Fibroblast of lung (primary cell): ENCODE measurements at regions not wholly inside any gene's neighbourhood (a gene's known extent, or its start where the extent isn't known, plus 50 kb on each side); places are given as distances from the start of the nearest gene placed in this dataset.
A peak's percentile ranks its signal among the peaks of the same experiment; 100 is the strongest.

Experiments used
- DNase-seq, 2 donors: peaks; one replicate each; pipeline versions ENCODE4 v3.0.0 to v3.0.0-alpha.2; 2010; ENCODE audit warnings: low read depth in 2 of 2
- H2AFZ ChIP-seq: 2 replicates; pipeline ENCODE4 v1.5.1; 2012; ENCODE audit warnings: low read length, control low read depth, inconsistent platforms
- H3K27ac ChIP-seq: 2 replicates; pipeline ENCODE4 v1.5.1; 2011; ENCODE audit warnings: low read length, control low read depth; ENCODE audit not compliant: insufficient read depth
- H3K27me3 ChIP-seq: 2 replicates; pipeline ENCODE4 v1.5.1; 2011; ENCODE audit warnings: mild to moderate bottlenecking, low read length; ENCODE audit not compliant: control insufficient read depth, insufficient read depth
- H3K36me3 ChIP-seq: 2 replicates; pipeline ENCODE4 v1.5.1; 2011; ENCODE audit warnings: low read length; ENCODE audit not compliant: control insufficient read depth, insufficient read depth
- H3K4me1 ChIP-seq: 2 replicates; pipeline ENCODE4 v1.5.1; 2011; ENCODE audit warnings: low read length; ENCODE audit not compliant: control insufficient read depth, insufficient read depth; ENCODE audit errors: extremely low read depth
- H3K4me2 ChIP-seq: 2 replicates; pipeline ENCODE4 v1.5.1; 2011; ENCODE audit warnings: low read length, control low read depth; ENCODE audit not compliant: insufficient read depth; ENCODE audit errors: extremely low read depth
- H3K4me3 ChIP-seq, 4 experiments: fragments of 200-600 bp in 1 of 4; sonication (generic) in 1 of 4; replicated peaks in 1 of 4; 2 replicates each; pipeline ENCODE4 v1.5.1; 2011 to 2016; ENCODE audit warnings: low read length in 4 of 4, low read depth in 3 of 4, mild to moderate bottlenecking in 3 of 4, control low read depth in 2 of 4, inconsistent platforms in 1 of 4, mixed read lengths in 1 of 4; ENCODE audit not compliant: insufficient read depth in 1 of 4; ENCODE audit errors: control extremely low read depth in 1 of 4
- H3K79me2 ChIP-seq: 2 replicates; pipeline ENCODE4 v1.5.1; 2012; ENCODE audit warnings: mild to moderate bottlenecking, low read length, inconsistent platforms; ENCODE audit not compliant: control insufficient read depth, insufficient read depth
- H3K9ac ChIP-seq: 2 replicates; pipeline ENCODE4 v1.5.1; 2011; ENCODE audit warnings: mild to moderate bottlenecking, low read length, control low read depth; ENCODE audit not compliant: insufficient read depth
- H3K9me3 ChIP-seq: 2 replicates; pipeline ENCODE4 v1.5.1; 2012; ENCODE audit warnings: low read depth, low read length; ENCODE audit not compliant: control insufficient read depth, insufficient read depth
- H4K20me1 ChIP-seq: 2 replicates; pipeline ENCODE4 v1.5.1; 2011; ENCODE audit warnings: low read length; ENCODE audit not compliant: control insufficient read depth, insufficient read depth; ENCODE audit errors: extremely low read depth
- EZH2 ChIP-seq: IDR thresholded peaks from 2 replicates; pipeline ENCODE4 v1.5.1; 2012; ENCODE audit warnings: low read length, control low read depth, mild to moderate bottlenecking; ENCODE audit errors: missing control alignments
- TF ChIP-seq, protein P1 (sequence below), 2 donors: IDR thresholded peaks in 1 of 2; conservative IDR thresholded peaks in 1 of 2; 1 replicate in 1 of 2; 2 replicates in 1 of 2; pipeline ENCODE4 v1.5.1; 2011 to 2012; ENCODE audit warnings: low read length in 2 of 2, control low read depth in 1 of 2, inconsistent platforms in 1 of 2, low read depth in 1 of 2, mild to moderate bottlenecking in 1 of 2

DNA sequence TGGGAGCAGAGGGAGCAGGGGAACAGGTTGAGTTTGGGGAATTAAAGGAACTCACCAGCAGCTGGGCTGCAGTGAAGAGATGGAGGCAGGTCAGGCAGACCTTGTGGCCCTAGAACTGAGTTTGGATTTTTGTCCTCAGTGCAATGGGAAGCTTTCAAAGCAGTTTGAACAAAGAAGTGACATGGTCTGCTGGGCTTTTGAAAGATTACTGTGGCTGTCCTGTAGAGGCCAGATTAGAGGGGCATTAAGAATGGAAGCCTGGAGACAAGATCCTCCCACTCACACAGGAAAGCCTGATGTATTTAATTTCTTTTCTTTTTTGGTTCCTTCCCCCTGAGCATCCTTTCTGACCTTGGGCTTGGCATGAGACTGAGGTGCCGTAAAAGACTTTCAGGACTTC, 118.1 kb upstream of the LHCGR start:
- Histone ChIP-seq H3K9ac (no peak overlapping the region), H3K9me3 (no peaks in the 10 kb centered on the region), H3K36me3 (no peaks in the 10 kb centered on the region), H3K27me3 (no peaks in the 10 kb centered on the region), H3K27ac (no peak overlapping the region), H3K79me2 (no peaks in the 10 kb centered on the region), H3K4me3 (no peak overlapping the region), H3K4me1 (no peaks in the 10 kb centered on the region), H3K4me2 (no peak overlapping the region), H4K20me1 (no peaks in the 10 kb centered on the region), H2AFZ (no peak overlapping the region)
- DNase-seq: no peak
- no peak for TF ChIP-seq EZH2
- TF ChIP-seq, protein P1, sequence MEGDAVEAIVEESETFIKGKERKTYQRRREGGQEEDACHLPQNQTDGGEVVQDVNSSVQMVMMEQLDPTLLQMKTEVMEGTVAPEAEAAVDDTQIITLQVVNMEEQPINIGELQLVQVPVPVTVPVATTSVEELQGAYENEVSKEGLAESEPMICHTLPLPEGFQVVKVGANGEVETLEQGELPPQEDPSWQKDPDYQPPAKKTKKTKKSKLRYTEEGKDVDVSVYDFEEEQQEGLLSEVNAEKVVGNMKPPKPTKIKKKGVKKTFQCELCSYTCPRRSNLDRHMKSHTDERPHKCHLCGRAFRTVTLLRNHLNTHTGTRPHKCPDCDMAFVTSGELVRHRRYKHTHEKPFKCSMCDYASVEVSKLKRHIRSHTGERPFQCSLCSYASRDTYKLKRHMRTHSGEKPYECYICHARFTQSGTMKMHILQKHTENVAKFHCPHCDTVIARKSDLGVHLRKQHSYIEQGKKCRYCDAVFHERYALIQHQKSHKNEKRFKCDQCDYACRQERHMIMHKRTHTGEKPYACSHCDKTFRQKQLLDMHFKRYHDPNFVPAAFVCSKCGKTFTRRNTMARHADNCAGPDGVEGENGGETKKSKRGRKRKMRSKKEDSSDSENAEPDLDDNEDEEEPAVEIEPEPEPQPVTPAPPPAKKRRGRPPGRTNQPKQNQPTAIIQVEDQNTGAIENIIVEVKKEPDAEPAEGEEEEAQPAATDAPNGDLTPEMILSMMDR (conservative IDR thresholded peaks at IDR 0.05 in 1 of 2, IDR thresholded peaks at IDR 0.05 in 1 of 2; ENCODE audit: low read depth in 1 of 2, low read length in 2 of 2): no peak

- Histone ChIP-seq H3K79me2 (no peaks in the 10 kb centered on the region), H2AFZ (no peak overlapping the region), H3K4me2 (no peak overlapping the region), H3K9me3 (no peaks in the 10 kb centered on the region), H3K27ac (no peak overlapping the region), H4K20me1 (no peaks in the 10 kb centered on the region), H3K27me3 (no peaks in the 10 kb centered on the region), H3K9ac (no peak overlapping the region), H3K36me3 (no peaks in the 10 kb centered on the region), H3K4me1 (no peaks in the 10 kb centered on the region), H3K4me3 (no peak overlapping the region)
- no peak for TF ChIP-seq EZH2
- TF ChIP-seq, protein P1 (conservative IDR thresholded peaks at IDR 0.05 in 1 of 2, IDR thresholded peaks at IDR 0.05 in 1 of 2; ENCODE audit: low read depth in 1 of 2, low read length in 2 of 2): no peak
- no peak for DNase-seq
These were observed 115.4 kb upstream of the LHCGR start for GRCh38 chr2:48870942-48871341.

DNA sequence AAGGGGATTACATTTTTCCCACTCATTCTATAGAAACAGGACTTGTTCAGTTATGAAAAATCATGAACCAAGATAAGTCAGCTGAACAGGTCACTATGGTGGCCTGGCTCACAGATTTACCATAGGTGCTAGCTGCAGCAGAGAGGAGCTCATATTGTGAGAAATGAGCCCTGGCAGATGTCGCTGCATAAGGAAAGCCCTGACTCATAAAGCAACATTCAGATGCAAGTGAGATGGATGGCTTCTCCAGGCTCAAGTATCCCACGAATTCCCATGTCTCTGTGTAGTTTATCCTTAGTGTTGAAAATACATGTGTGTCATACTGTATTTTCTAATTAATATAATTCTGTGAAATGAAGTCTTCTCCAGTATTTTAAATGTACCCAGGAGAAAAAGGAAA, 115.0 kb upstream of the LHCGR start:
- no peak for TF ChIP-seq EZH2
- TF ChIP-seq, protein P1 (conservative IDR thresholded peaks at IDR 0.05 in 1 of 2, IDR thresholded peaks at IDR 0.05 in 1 of 2; ENCODE audit: low read depth in 1 of 2, low read length in 2 of 2): no peak
- no peak overlapping the region for H2AFZ ChIP-seq
- H3K27me3 ChIP-seq: no peaks in the 10 kb centered on the region
- H3K4me2 ChIP-seq: no peak overlapping the region
- no peak overlapping the region for H3K27ac ChIP-seq
- H3K4me1 ChIP-seq: no peaks in the 10 kb centered on the region
- no peaks in the 10 kb centered on the region for H3K9me3 ChIP-seq
- H3K9ac ChIP-seq: no peak overlapping the region
- H4K20me1 ChIP-seq: no peaks in the 10 kb centered on the region
- peak in 1 of 2 donors; percentile 45 for DNase-seq
- H3K36me3 ChIP-seq: no peaks in the 10 kb centered on the region
- no peaks in the 10 kb centered on the region for H3K79me2 ChIP-seq
- H3K4me3 ChIP-seq: no peak overlapping the region
